H9 (cell line): ENCODE measurements at regions not wholly inside any gene's neighbourhood (a gene's known extent, or its start where the extent isn't known, plus 50 kb on each side); places are given as distances from the start of the nearest gene placed in this dataset.

ENCODE experiments used
- DNase-seq: peaks from one replicate; pipeline ENCODE4 v3.0.0-alpha.2; 2017
- H2AFZ ChIP-seq: one replicate; pipeline ENCODE4 v1.6.1; 2013; ENCODE audit warnings: mild to moderate bottlenecking, low read length, control low read depth, moderate library complexity
- H2AK5ac ChIP-seq: 2 replicates; pipeline ENCODE4 v1.6.1; 2013; ENCODE audit warnings: low read length, control low read depth, mixed read lengths; ENCODE audit not compliant: insufficient read length
- H2BK120ac ChIP-seq: one replicate; pipeline ENCODE4 v1.6.1; 2013; ENCODE audit warnings: low read depth, mild to moderate bottlenecking, low read length, control low read depth, inconsistent platforms; ENCODE audit not compliant: poor library complexity, severe bottlenecking
- H2BK12ac ChIP-seq: 2 replicates; pipeline ENCODE4 v1.6.1; 2013; ENCODE audit warnings: low read length, control low read depth, mixed read lengths, low read depth; ENCODE audit not compliant: insufficient read length
- H2BK15ac ChIP-seq: 2 replicates; pipeline ENCODE4 v1.6.1; 2013; ENCODE audit warnings: low read depth, low read length, control low read depth
- H2BK20ac ChIP-seq: one replicate; pipeline ENCODE4 v1.6.1; 2013; ENCODE audit warnings: low read depth, mild to moderate bottlenecking, low read length, control low read depth, inconsistent platforms; ENCODE audit not compliant: poor library complexity, severe bottlenecking
- H2BK5ac ChIP-seq: 2 replicates; pipeline ENCODE4 v1.6.1; 2013; ENCODE audit warnings: low read length, control low read depth, mixed read lengths; ENCODE audit not compliant: insufficient read length
- H3K14ac ChIP-seq: 2 replicates; pipeline ENCODE4 v1.6.1; 2013; ENCODE audit warnings: low read length, control low read depth; ENCODE audit not compliant: insufficient read depth
- H3K18ac ChIP-seq: 2 replicates; pipeline ENCODE4 v1.6.1; 2013; ENCODE audit warnings: low read depth, mild to moderate bottlenecking, mixed read lengths, low read length, control low read depth; ENCODE audit not compliant: insufficient read length
- H3K23ac ChIP-seq: 2 replicates; pipeline ENCODE4 v1.6.1; 2013; ENCODE audit warnings: low read length, control low read depth, mixed read lengths, low read depth; ENCODE audit not compliant: insufficient read length
- H3K23me2 ChIP-seq: 2 replicates; pipeline ENCODE4 v1.6.1; 2013; ENCODE audit warnings: low read depth, mild to moderate bottlenecking, mixed read lengths, low read length, control low read depth; ENCODE audit not compliant: insufficient read length, poor library complexity, severe bottlenecking
- H3K27ac ChIP-seq: 2 replicates; pipeline ENCODE4 v1.5.1; 2013; ENCODE audit warnings: low read length, control low read depth, mixed read lengths, low read depth; ENCODE audit not compliant: insufficient read length
- H3K27me3 ChIP-seq: 2 replicates; pipeline ENCODE4 v1.6.1; 2013; ENCODE audit warnings: low read length, control low read depth, inconsistent platforms; ENCODE audit not compliant: insufficient read depth
- H3K4ac ChIP-seq: 2 replicates; pipeline ENCODE4 v1.6.1; 2013; ENCODE audit warnings: low read depth, mild to moderate bottlenecking, control low read depth, inconsistent platforms, low read length, moderate library complexity
- H3K4me1 ChIP-seq: 2 replicates; pipeline ENCODE4 v1.6.1; 2013; ENCODE audit warnings: low read length, control low read depth, inconsistent platforms; ENCODE audit not compliant: insufficient read depth
- H3K4me2 ChIP-seq: 2 replicates; pipeline ENCODE4 v1.6.1; 2013; ENCODE audit warnings: low read length, control low read depth, mixed read lengths; ENCODE audit not compliant: insufficient read length, insufficient read depth
- H3K56ac ChIP-seq: 2 replicates; pipeline ENCODE4 v1.6.1; 2013; ENCODE audit warnings: low read depth, mild to moderate bottlenecking, mixed read lengths, low read length, control low read depth; ENCODE audit not compliant: insufficient read length
- H3K79me1 ChIP-seq: 2 replicates; pipeline ENCODE4 v1.6.1; 2013; ENCODE audit warnings: low read depth, mild to moderate bottlenecking, moderate library complexity, low read length, control low read depth, inconsistent platforms; ENCODE audit not compliant: insufficient read depth, poor library complexity, severe bottlenecking
- H3K79me2 ChIP-seq: 2 replicates; pipeline ENCODE4 v1.6.1; 2013; ENCODE audit warnings: low read length, control low read depth, inconsistent platforms; ENCODE audit not compliant: insufficient read depth
- H3K9ac ChIP-seq: 2 replicates; pipeline ENCODE4 v1.6.1; 2013; ENCODE audit warnings: low read length, control low read depth, mixed read lengths; ENCODE audit not compliant: insufficient read length; ENCODE audit errors: extremely low read depth
- H3K9me3 ChIP-seq: one replicate; pipeline ENCODE4 v1.6.1; 2013; ENCODE audit warnings: low read depth, low read length, inconsistent platforms; ENCODE audit not compliant: control insufficient read depth
- H3T11ph ChIP-seq: one replicate; pipeline ENCODE4 v1.6.1; 2013; ENCODE audit warnings: mild to moderate bottlenecking, low read length, control low read depth, inconsistent platforms
- H4K20me1 ChIP-seq: one replicate; pipeline ENCODE4 v1.6.1; 2013; ENCODE audit not compliant: control insufficient read depth, insufficient read length, insufficient read depth
- H4K5ac ChIP-seq: 2 replicates; pipeline ENCODE4 v1.6.1; 2013; ENCODE audit warnings: low read depth, mild to moderate bottlenecking, mixed read lengths, low read length, control low read depth; ENCODE audit not compliant: insufficient read length
- H4K8ac ChIP-seq: replicated peaks from 2 replicates; pipeline ENCODE4 v1.6.1; 2013; ENCODE audit warnings: low read length, control low read depth, mixed read lengths, low read depth; ENCODE audit not compliant: insufficient read length
- H4K91ac ChIP-seq: 2 replicates; pipeline ENCODE4 v1.6.1; 2013; ENCODE audit warnings: low read depth, mild to moderate bottlenecking, moderate library complexity, mixed read lengths, low read length, control low read depth; ENCODE audit not compliant: insufficient read length
- H3K27ac Mint-ChIP-seq, 3 experiments: 2 replicates in 2 of 3; 3 replicates in 1 of 3; pipeline ENCODE4 v1.8.0; 2020 to 2021; ENCODE audit warnings: mixed read lengths in 3 of 3, mild to moderate bottlenecking in 1 of 3, moderate library complexity in 1 of 3
- H3K27me3 Mint-ChIP-seq: 2 replicates; pipeline ENCODE4 v1.8.0; 2021; ENCODE audit warnings: low read depth, mild to moderate bottlenecking, moderate library complexity, mixed read lengths
- H3K36me3 Mint-ChIP-seq, 3 experiments: 2 replicates in 2 of 3; 3 replicates in 1 of 3; pipeline ENCODE4 v1.8.0; 2020 to 2021; ENCODE audit warnings: low read depth in 3 of 3, mixed read lengths in 3 of 3; ENCODE audit not compliant: insufficient read depth in 1 of 3
- H3K4me1 Mint-ChIP-seq, 2 experiments: 2 replicates each; pipeline ENCODE4 v1.8.0; 2020; ENCODE audit warnings: mixed read lengths in 2 of 2
- H3K4me3 Mint-ChIP-seq, 2 experiments: 2 replicates in 1 of 2; 3 replicates in 1 of 2; pipeline ENCODE4 v1.8.0; 2020 to 2021; ENCODE audit warnings: mild to moderate bottlenecking in 2 of 2, mixed read lengths in 2 of 2, moderate library complexity in 1 of 2
- H3K9me3 Mint-ChIP-seq, 2 experiments: 2 replicates in 1 of 2; 3 replicates in 1 of 2; pipeline ENCODE4 v1.8.0; 2020; ENCODE audit warnings: mild to moderate bottlenecking in 2 of 2, mixed read lengths in 2 of 2, moderate library complexity in 1 of 2
- TF ChIP-seq, protein P1 (sequence below): fragments of 200-600 bp; sonication (generic); conservative IDR thresholded peaks from 3 replicates; pipeline ENCODE4 v1.8.0; 2021; ENCODE audit warnings: antibody characterized with exemption, mild to moderate bottlenecking

DNA sequence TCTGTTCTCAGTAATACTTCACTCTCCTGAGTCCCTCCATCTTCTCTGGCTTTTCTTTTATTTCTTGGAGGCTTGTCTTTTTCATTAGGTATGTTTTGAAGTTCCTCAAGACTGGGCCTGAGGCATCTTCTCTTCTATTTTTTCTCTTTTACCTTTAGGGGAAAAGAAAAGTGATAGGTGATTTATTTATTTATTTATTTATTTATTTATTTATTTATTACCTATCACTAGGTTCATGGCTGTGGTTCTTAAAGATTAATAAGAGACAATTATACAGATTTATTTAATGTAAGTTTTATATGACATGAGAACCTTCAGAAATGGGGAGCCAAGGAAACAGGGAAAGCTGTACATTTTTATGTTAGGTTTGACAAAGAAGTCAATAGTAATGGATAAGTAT is 330.3 kb upstream of the RBMS3 start:
- Histone ChIP-seq H3K27ac (no peak overlapping the region), H3K23ac (no peak overlapping the region), H4K91ac (no peak overlapping the region), H3K79me2 (no peaks in the 10 kb centered on the region), H4K8ac (no peak overlapping the region), H2AK5ac (no peak overlapping the region), H3K14ac (no peak overlapping the region), H3K4me1 (no peaks in the 10 kb centered on the region), H3K79me1 (no peaks in the 10 kb centered on the region), H2AFZ (no peak overlapping the region), H3K4ac (no peak overlapping the region), H4K5ac (no peak overlapping the region), H3K9me3 (no peaks in the 10 kb centered on the region), H3K4me2 (no peak overlapping the region), H3K23me2 (no peaks in the 10 kb centered on the region), H3K27me3 (no peaks in the 10 kb centered on the region), H3K56ac (no peak overlapping the region), H2BK20ac (no peak overlapping the region), H3K18ac (no peak overlapping the region), H4K20me1 (no peaks in the 10 kb centered on the region), H2BK120ac (no peak overlapping the region), H2BK15ac (no peak overlapping the region), H3T11ph (no peak overlapping the region), H2BK12ac (no peak overlapping the region), H2BK5ac (no peak overlapping the region), H3K9ac (no peak overlapping the region)
- no peak for DNase-seq
- Mint-ChIP-seq H3K4me3 (no peak overlapping the region), H3K9me3 (no peaks in the 10 kb centered on the region; a peak in 1 of 5 replicates), H3K27ac (no peak overlapping the region), H3K27me3 (no peaks in the 10 kb centered on the region), H3K4me1 (peaks cover 0 to 6% of the 10 kb centered on the region in 2 experiments; a peak in 1 of 4 replicates), H3K36me3 (no peaks in the 10 kb centered on the region)
- TF ChIP-seq, protein P1, sequence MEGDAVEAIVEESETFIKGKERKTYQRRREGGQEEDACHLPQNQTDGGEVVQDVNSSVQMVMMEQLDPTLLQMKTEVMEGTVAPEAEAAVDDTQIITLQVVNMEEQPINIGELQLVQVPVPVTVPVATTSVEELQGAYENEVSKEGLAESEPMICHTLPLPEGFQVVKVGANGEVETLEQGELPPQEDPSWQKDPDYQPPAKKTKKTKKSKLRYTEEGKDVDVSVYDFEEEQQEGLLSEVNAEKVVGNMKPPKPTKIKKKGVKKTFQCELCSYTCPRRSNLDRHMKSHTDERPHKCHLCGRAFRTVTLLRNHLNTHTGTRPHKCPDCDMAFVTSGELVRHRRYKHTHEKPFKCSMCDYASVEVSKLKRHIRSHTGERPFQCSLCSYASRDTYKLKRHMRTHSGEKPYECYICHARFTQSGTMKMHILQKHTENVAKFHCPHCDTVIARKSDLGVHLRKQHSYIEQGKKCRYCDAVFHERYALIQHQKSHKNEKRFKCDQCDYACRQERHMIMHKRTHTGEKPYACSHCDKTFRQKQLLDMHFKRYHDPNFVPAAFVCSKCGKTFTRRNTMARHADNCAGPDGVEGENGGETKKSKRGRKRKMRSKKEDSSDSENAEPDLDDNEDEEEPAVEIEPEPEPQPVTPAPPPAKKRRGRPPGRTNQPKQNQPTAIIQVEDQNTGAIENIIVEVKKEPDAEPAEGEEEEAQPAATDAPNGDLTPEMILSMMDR: no peak
